Astrocyte of the hippocampus (primary cell): ENCODE measurements at regions not wholly inside any gene's neighbourhood (a gene's known extent, or its start where the extent isn't known, plus 50 kb on each side); places are given as distances from the start of the nearest gene placed in this dataset.

Source experiments
- DNase-seq: peaks from one replicate; pipeline ENCODE4 v3.0.0; 2011; ENCODE audit warnings: low read depth, low spot score

- DNase-seq = peak; percentile 30
Observed at GRCh38 chr9:31608416-31608815, 776.0 kb upstream of the ACO1 start.

GRCh38 chr9:31608881-31609280 lies 775.6 kb upstream of the ACO1 start:
- DNase-seq = no peak

GRCh38 chr9:31612336-31613030 lies 772.0 kb upstream of the ACO1 start:
- DNase-seq = no peak

- DNase-seq = no peak
Observed at GRCh38 chr9:31615966-31616365, 768.5 kb upstream of the ACO1 start.

GRCh38 chr9:31623511-31623910 lies 760.9 kb upstream of the ACO1 start:
- no peak for DNase-seq

- DNase-seq = no peak
Observed at GRCh38 chr9:31629292-31629691, 755.2 kb upstream of the ACO1 start.

- no peak for DNase-seq
Observed at GRCh38 chr9:31637265-31637664, 747.2 kb upstream of the ACO1 start.

GRCh38 chr9:31637861-31638260 lies 746.6 kb upstream of the ACO1 start:
- no peak for DNase-seq

GRCh38 chr9:31639451-31639850 lies 745.0 kb upstream of the ACO1 start:
- DNase-seq = no peak

GRCh38 chr9:31669311-31669710 lies 715.1 kb upstream of the ACO1 start:
- DNase-seq = no peak

GRCh38 chr9:31671011-31671410 lies 713.4 kb upstream of the ACO1 start:
- DNase-seq = no peak

- no peak for DNase-seq
Observed at GRCh38 chr9:31674264-31674663, 710.2 kb upstream of the ACO1 start.

- no peak for DNase-seq
Observed at GRCh38 chr9:31677415-31677814, 707.0 kb upstream of the ACO1 start.

GRCh38 chr9:31677877-31678276 lies 706.6 kb upstream of the ACO1 start:
- DNase-seq = no peak

- no peak for DNase-seq
Observed at GRCh38 chr9:31683116-31683515, 701.3 kb upstream of the ACO1 start.

- DNase-seq = peak; percentile 58
Observed at GRCh38 chr9:31697956-31698355, 686.5 kb upstream of the ACO1 start.

- no peak for DNase-seq
Observed at GRCh38 chr9:31699836-31700235, 684.6 kb upstream of the ACO1 start.

- no peak for DNase-seq
Observed at GRCh38 chr9:31700252-31701045, 684.0 kb upstream of the ACO1 start.

- DNase-seq = no peak
Observed at GRCh38 chr9:31702957-31703356, 681.5 kb upstream of the ACO1 start.

- DNase-seq = peak; percentile 66
Observed at GRCh38 chr9:31715250-31715649, 669.2 kb upstream of the ACO1 start.

- DNase-seq = no peak
Observed at GRCh38 chr9:31719262-31719661, 665.2 kb upstream of the ACO1 start.

GRCh38 chr9:31730398-31730797 lies 654.0 kb upstream of the ACO1 start:
- no peak for DNase-seq

- DNase-seq = no peak
Observed at GRCh38 chr9:31733166-31733565, 651.3 kb upstream of the ACO1 start.
